ENCODE measurements at regions not wholly inside any gene's neighbourhood (a gene's known extent, or its start where the extent isn't known, plus 50 kb on each side); places are given as distances from the start of the nearest gene placed in this dataset.

DNA sequence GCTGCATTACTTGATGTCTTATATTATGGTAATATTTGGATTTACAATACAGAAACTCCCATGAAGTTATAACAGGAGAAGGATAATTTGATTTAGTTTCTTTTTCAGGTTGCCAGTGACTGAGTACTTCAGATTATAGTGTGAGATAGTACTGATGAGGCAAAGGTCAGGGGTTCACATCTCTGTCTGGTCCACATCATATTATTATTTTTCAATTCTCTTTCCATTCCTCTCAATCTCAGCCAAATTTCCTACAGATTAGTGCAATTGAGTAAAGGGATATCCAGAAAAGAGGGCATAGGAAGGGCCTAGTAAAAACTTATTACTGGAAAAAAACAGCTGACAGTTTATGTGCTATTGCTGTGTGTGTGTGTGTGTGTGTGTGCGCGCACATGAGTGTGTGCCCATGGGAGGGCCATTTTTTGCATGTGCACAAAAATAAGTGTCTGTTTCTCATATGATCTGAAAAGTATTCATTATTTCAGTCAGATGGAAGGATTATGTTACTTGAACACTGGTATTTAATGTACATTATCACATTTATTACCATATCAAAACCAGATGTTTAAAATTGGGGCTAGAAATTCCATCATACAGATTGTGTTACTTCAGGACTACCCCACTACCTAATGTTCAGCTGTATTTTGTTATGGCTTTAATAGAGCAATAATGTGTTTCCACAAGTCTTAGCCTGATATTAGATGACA lies 78.3 kb upstream of the KCNK2 start:
- Mint-ChIP-seq H3K4me1 (ENCODE audit: low read depth) (peaks cover 81% of the 10 kb centered on the region), H3K9me3 (no peaks in the 10 kb centered on the region), H3K36me3 (ENCODE audit: low read depth) (peaks cover 4% of the 10 kb centered on the region; the same call in 1 of the 2 replicates), H3K27me3 (ENCODE audit: insufficient read depth) (peaks cover 1% of the 10 kb centered on the region), H3K27ac (peak overlapping the region; percentile 90), H3K4me3 (peak overlapping the region; percentile 90)
- TF ChIP-seq, protein P1, sequence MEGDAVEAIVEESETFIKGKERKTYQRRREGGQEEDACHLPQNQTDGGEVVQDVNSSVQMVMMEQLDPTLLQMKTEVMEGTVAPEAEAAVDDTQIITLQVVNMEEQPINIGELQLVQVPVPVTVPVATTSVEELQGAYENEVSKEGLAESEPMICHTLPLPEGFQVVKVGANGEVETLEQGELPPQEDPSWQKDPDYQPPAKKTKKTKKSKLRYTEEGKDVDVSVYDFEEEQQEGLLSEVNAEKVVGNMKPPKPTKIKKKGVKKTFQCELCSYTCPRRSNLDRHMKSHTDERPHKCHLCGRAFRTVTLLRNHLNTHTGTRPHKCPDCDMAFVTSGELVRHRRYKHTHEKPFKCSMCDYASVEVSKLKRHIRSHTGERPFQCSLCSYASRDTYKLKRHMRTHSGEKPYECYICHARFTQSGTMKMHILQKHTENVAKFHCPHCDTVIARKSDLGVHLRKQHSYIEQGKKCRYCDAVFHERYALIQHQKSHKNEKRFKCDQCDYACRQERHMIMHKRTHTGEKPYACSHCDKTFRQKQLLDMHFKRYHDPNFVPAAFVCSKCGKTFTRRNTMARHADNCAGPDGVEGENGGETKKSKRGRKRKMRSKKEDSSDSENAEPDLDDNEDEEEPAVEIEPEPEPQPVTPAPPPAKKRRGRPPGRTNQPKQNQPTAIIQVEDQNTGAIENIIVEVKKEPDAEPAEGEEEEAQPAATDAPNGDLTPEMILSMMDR (IDR thresholded peaks at IDR 0.05) = no peak
- DNase-seq = peak; percentile 22

DNA sequence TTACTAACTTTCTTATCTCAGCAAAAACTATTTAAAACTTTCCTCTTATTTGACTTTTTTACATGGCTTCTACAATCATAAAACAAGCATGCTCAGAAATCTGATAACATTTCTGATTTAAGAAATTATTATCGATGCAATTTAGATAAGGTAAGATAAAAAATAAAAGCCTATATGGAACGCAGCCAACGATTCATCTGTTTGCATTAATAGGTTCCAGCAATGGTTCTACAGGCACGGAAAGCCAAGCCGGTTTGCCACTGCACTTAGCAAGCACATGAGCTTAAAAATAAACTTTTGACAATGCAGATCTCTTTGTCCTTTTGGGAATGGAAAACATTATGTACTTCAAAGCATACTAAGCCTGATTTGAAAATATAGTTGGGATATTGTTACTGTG lies 77.5 kb upstream of the KCNK2 start:
- peaks cover 1% of the 10 kb centered on the region for H3K27me3 Mint-ChIP-seq (ENCODE audit: insufficient read depth)
- no peaks in the 10 kb centered on the region for H3K9me3 Mint-ChIP-seq
- TF ChIP-seq, protein P1 (IDR thresholded peaks at IDR 0.05) = no peak
- peaks cover 84% of the 10 kb centered on the region for H3K4me1 Mint-ChIP-seq (ENCODE audit: low read depth)
- H3K4me3 Mint-ChIP-seq = peak overlapping the region; percentile 90
- H3K27ac Mint-ChIP-seq = peak overlapping the region; percentile 90
- DNase-seq = peak; percentile 52
- peaks cover 4% of the 10 kb centered on the region for H3K36me3 Mint-ChIP-seq (ENCODE audit: low read depth)

DNA sequence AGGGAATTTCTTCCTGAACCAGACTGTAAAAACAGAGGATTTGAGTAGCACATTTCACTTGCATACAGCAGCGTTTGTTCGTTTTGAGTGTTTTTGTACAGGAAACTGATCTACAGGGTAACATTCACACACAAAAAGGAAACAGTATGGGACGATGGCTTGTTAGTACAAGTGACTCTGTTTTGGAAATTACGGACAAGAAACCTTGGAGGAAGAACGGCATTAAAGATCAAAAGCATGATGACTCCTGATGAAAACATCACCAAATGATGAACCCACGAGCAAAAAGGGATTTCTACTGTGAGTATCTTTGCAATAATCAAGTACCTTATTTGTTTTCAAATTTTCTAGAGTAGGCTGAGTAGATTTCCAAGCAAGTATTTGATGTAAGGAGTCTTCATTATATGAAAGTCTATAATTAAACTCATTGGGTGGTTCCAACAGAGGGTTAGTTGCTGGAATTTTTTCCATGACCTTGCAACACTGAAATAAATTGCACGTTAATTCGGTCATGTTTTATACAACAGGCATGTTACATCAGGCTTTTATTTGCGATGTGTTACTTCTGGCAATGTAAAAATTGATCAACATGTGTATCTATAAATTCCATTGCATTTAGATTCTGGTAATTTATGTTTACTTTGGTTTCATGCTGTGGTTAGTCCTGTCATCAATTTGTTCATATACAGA lies 76.7 kb upstream of the KCNK2 start:
- peak overlapping the region; percentile 90 for H3K4me3 Mint-ChIP-seq
- H3K4me1 Mint-ChIP-seq (ENCODE audit: low read depth) = peaks cover 85% of the 10 kb centered on the region
- H3K27me3 Mint-ChIP-seq (ENCODE audit: insufficient read depth) = peaks cover 1% of the 10 kb centered on the region
- TF ChIP-seq, protein P1 (IDR thresholded peaks at IDR 0.05) = no peak
- H3K36me3 Mint-ChIP-seq (ENCODE audit: low read depth) = peaks cover 9% of the 10 kb centered on the region
- H3K9me3 Mint-ChIP-seq = no peaks in the 10 kb centered on the region
- DNase-seq = no peak
- H3K27ac Mint-ChIP-seq = peak overlapping the region; percentile 90

DNA sequence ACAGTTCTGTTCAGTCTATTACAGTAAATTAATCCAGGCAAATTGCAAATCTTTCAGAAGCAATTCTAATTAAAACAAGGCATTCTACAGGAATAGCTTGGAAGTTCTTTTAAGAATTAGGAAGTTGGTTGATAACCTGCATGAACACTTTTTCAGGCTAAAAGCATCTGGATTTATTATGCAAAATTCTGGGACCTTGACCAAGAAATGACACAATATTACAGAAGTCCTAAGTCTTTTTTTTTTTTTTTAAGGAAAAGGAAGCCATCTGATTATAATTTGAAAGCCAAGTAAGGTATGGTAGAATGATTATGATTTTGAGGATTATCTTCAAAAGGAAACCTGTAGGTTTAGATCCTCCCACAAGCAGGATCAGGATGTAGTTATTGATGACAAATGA lies 74.7 kb upstream of the KCNK2 start:
- TF ChIP-seq, protein P1 (IDR thresholded peaks at IDR 0.05) = no peak
- Mint-ChIP-seq H3K9me3 (no peaks in the 10 kb centered on the region), H3K4me1 (ENCODE audit: low read depth) (peaks cover 82% of the 10 kb centered on the region), H3K36me3 (ENCODE audit: low read depth) (peaks cover 18% of the 10 kb centered on the region), H3K27ac (peak overlapping the region; percentile 47), H3K4me3 (peak overlapping the region; percentile 90), H3K27me3 (ENCODE audit: insufficient read depth) (no peaks in the 10 kb centered on the region; the same call in 1 of the 2 replicates)
- DNase-seq = no peak

DNA sequence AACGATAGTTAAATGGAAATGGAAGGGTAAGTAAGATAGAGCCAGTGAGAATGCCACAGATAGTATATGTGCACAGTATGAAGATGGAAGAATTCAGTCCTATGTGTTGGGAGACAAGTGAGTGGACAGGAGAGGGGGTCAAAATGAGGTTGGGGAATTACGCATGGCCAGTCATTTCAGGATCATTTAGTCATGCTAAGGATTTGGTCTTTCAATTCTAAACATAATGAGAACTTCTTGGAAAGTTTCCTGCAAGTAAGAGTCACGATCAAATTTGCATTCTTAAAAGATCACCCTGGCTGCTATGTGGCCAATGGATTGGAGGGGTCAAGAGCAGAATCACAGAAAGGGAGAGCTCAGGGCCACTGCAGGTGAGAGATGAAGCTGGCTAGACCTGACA lies 64.0 kb upstream of the KCNK2 start:
- TF ChIP-seq, protein P1 (IDR thresholded peaks at IDR 0.05) = no peak
- Mint-ChIP-seq H3K27ac (peak overlapping the region; percentile 79), H3K36me3 (ENCODE audit: low read depth) (peaks cover 65% of the 10 kb centered on the region), H3K4me3 (peak overlapping the region; percentile 25), H3K9me3 (peaks cover 7% of the 10 kb centered on the region; the same call in 1 of the 2 replicates), H3K4me1 (ENCODE audit: low read depth) (peaks cover 82% of the 10 kb centered on the region), H3K27me3 (ENCODE audit: insufficient read depth) (no peaks in the 10 kb centered on the region)
- peak; percentile 63 for DNase-seq
